ENCODE measurements at regions not wholly inside any gene's neighbourhood (a gene's known extent, or its start where the extent isn't known, plus 50 kb on each side); places are given as distances from the start of the nearest gene placed in this dataset.
A peak's percentile ranks its signal among the peaks of the same experiment; 100 is the strongest.

DNA sequence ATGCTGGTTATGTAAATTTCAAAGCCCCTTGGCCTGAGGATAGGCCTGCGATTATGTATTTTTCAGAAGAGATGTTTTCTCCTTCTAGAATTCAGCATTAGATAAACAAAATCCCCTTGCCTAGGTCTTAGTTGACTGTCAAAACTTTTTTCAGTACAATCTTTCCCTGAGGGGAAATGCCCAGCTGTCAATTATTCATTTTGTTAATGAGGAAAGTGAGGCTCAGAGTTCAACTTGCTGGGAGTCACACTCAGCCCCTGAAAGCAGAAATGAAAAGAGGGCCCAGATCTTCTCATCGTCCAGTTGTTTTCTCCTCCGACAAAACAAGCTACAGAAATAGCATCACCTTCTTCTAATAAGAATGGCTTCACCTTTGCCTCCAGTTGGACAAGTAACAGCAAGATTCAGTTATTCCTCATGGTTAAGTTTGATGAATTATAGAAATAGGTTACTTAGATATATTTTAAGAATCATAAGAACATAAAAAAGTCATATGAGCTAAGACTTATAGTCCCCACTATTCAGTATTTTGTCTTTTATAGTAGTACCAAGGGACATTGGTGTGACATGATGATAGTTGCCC, 627.1 kb upstream of the WWC1 start:
- no peak overlapping the region for H3K27ac ChIP-seq (ENCODE audit: low read length)
- H3K27me3 ChIP-seq (ENCODE audit: control insufficient read depth, insufficient read depth, low read length) = no peaks in the 10 kb centered on the region
- no peak overlapping the region for H3K4me3 ChIP-seq (ENCODE audit: low read length)
- no peaks in the 10 kb centered on the region for H3K36me3 ChIP-seq (ENCODE audit: control insufficient read depth, low read depth, low read length)
- H3K9me3 ChIP-seq (ENCODE audit: control insufficient read depth, low read depth, low read length) = no peaks in the 10 kb centered on the region
- H3K9ac ChIP-seq (ENCODE audit: low read length) = no peak overlapping the region
- H3K4me1 ChIP-seq (ENCODE audit: control insufficient read depth, low read depth, low read length) = peaks cover 4% of the 10 kb centered on the region

DNA sequence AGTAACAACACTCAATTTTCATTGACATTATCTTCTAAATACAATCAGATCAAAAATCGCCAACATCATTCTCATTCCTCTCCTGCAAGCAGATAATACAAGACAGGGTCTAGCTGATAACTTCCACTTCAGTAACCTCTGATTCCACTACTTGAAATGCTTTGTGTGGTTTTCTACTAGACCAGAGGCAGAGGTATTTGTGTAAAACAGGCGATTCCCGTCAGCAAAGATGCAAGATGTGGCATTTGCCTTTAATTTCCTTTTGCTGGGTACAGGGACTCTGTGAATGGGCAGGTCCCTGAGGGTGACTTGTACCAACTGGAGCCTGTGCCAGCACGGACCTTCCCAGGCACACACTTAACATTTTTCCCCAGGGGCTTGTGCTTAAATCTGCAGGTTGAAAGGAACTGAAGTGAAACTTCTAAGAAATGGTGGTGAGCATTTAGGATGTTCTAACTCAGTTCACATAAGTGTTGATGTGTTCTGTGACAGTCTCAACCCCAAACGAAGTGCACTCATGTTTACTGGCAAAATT, 625.5 kb upstream of the WWC1 start:
- Histone ChIP-seq H3K4me1 (ENCODE audit: control insufficient read depth, low read depth, low read length) (peaks cover 20% of the 10 kb centered on the region), H3K4me3 (ENCODE audit: low read length) (no peak overlapping the region), H3K9me3 (ENCODE audit: control insufficient read depth, low read depth, low read length) (no peaks in the 10 kb centered on the region), H3K27me3 (ENCODE audit: control insufficient read depth, insufficient read depth, low read length) (no peaks in the 10 kb centered on the region), H3K27ac (ENCODE audit: low read length) (no peak overlapping the region), H3K36me3 (ENCODE audit: control insufficient read depth, low read depth, low read length) (no peaks in the 10 kb centered on the region), H3K9ac (ENCODE audit: low read length) (no peak overlapping the region)

DNA sequence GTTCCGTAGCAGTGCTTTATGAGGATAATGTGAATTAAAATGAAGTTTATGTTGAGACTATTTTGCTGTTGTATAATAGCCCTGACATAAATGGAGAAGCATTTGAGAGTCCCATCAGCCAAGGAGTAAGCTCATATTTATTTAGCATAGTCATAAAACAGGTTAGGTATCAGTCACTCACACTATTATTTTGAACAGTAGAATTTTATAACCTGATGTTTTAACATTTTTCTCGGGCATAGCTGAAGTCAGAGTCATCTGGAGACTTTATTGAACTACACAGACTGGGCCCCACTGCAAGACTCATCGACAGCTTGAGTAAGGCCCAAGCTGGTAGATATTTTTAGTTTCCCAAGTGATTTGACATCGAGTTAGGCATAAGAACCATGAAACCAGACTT, 620.3 kb upstream of the WWC1 start:
- Histone ChIP-seq H3K27me3 (ENCODE audit: control insufficient read depth, insufficient read depth, low read length) (no peaks in the 10 kb centered on the region), H3K36me3 (ENCODE audit: control insufficient read depth, low read depth, low read length) (no peaks in the 10 kb centered on the region), H3K9me3 (ENCODE audit: control insufficient read depth, low read depth, low read length) (peaks cover 3% of the 10 kb centered on the region), H3K4me1 (ENCODE audit: control insufficient read depth, low read depth, low read length) (peaks cover 21% of the 10 kb centered on the region), H3K27ac (ENCODE audit: low read length) (no peak overlapping the region), H3K9ac (ENCODE audit: low read length) (no peak overlapping the region), H3K4me3 (ENCODE audit: low read length) (no peak overlapping the region)

DNA sequence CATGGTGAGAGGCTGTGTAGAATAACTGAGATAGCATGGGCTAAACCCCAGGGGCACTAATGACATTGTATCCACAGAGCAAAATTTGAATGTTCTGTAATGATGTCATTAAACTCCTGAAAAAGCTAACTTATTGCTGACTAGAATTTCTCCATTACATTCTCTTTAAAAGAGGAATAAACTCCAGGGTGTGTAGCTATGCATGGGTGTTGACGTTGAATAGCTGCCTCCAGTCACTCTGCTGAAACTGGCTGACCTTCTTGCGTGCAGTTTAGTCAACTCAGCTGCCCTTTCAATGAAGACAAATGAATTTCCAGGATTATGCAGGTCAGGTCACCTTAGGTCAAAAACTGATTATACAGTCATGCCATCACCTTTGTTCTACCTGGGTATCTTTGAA, 617.5 kb upstream of the WWC1 start:
- Histone ChIP-seq H3K9ac (ENCODE audit: low read length) (no peak overlapping the region), H3K4me1 (ENCODE audit: control insufficient read depth, low read depth, low read length) (peaks cover 20% of the 10 kb centered on the region), H3K36me3 (ENCODE audit: control insufficient read depth, low read depth, low read length) (no peaks in the 10 kb centered on the region), H3K9me3 (ENCODE audit: control insufficient read depth, low read depth, low read length) (peaks cover 3% of the 10 kb centered on the region), H3K27ac (ENCODE audit: low read length) (no peak overlapping the region), H3K27me3 (ENCODE audit: control insufficient read depth, insufficient read depth, low read length) (no peaks in the 10 kb centered on the region), H3K4me3 (ENCODE audit: low read length) (no peak overlapping the region)

DNA sequence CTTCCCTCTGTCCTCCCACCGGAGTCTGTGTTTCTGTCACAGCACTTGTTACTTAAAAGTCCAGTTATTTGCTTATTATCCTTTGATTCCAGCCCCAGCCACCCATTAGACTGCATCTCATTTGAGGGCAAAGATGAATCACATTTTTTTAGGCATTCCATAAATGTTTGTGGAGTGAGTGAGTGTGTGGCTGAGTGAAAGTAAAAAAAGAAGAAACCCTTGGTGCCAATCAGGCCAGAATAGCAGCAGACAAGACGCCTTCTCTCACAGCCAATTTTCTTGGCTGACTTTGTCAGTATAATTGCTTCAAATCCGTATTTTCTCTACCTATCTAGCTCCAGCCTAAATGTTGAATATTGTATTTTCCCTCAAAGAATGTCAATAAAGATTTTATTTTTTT, 613.0 kb upstream of the WWC1 start:
- Histone ChIP-seq H3K9me3 (ENCODE audit: control insufficient read depth, low read depth, low read length) (peaks cover 3% of the 10 kb centered on the region), H3K4me3 (ENCODE audit: low read length) (no peak overlapping the region), H3K36me3 (ENCODE audit: control insufficient read depth, low read depth, low read length) (no peaks in the 10 kb centered on the region), H3K27me3 (ENCODE audit: control insufficient read depth, insufficient read depth, low read length) (no peaks in the 10 kb centered on the region), H3K4me1 (ENCODE audit: control insufficient read depth, low read depth, low read length) (no peaks in the 10 kb centered on the region), H3K9ac (ENCODE audit: low read length) (no peak overlapping the region), H3K27ac (ENCODE audit: low read length) (no peak overlapping the region)

DNA sequence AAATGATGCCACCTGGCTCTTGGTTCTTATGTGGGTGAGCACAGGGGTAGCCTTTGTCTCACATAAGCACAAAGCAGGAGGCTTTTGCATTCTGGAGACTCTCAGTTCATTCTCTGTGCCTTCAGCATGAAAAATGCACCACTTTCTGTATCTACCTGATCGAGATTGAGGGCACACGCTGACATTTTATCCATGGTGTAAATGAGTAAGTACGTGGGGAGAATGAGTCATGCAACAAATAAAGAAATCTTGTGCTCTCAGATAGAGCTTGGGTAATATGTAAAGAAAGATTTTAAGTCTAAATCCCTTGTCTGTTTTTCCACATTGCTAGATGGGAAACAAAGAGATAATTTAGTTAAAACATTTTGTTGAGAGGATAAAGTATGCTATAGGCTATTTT, 607.2 kb upstream of the WWC1 start:
- H3K27ac ChIP-seq (ENCODE audit: low read length) = no peak overlapping the region
- no peaks in the 10 kb centered on the region for H3K36me3 ChIP-seq (ENCODE audit: control insufficient read depth, low read depth, low read length)
- H3K4me1 ChIP-seq (ENCODE audit: control insufficient read depth, low read depth, low read length) = peaks cover 3% of the 10 kb centered on the region
- no peak overlapping the region for H3K4me3 ChIP-seq (ENCODE audit: low read length)
- H3K27me3 ChIP-seq (ENCODE audit: control insufficient read depth, insufficient read depth, low read length) = no peaks in the 10 kb centered on the region
- H3K9me3 ChIP-seq (ENCODE audit: control insufficient read depth, low read depth, low read length) = no peaks in the 10 kb centered on the region
- no peak overlapping the region for H3K9ac ChIP-seq (ENCODE audit: low read length)

DNA sequence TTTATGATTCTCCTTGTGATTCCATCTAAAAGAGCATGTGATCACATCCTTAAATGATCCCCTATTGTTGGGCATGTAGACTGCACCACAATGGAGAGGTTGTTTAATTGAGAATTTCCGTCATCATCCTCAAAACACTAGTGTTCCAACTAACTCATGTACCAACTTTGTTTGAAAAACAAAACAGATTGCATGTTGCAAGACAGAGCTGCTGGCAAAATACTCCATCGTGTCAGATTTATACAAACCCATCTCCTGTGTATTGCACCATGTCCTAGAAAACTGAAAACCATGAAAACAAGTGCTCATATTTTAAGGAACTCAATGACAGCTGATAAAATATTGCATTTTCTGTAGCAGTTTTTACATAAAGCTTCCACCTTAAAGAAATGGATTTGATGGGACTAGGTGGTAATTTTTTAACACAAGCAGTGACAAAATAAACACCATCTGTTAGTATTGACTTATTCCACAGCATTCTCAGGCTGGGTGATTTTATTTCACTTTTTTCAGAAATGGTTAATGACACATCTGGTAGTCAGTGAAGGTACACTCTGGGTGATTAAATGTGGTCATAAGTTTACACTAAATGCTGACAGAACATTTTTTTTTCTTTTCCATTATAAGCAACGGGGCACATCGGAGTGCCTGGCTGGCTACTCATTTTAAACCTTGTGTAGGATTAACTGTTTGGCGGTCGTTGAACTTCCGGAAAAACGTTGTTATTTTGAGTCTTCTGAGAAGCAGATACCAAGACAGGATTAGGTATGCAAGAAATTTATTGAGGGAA, 602.9 kb upstream of the WWC1 start:
- Histone ChIP-seq H3K9me3 (ENCODE audit: control insufficient read depth, low read depth, low read length) (no peaks in the 10 kb centered on the region), H3K27me3 (ENCODE audit: control insufficient read depth, insufficient read depth, low read length) (no peaks in the 10 kb centered on the region), H3K4me1 (ENCODE audit: control insufficient read depth, low read depth, low read length) (peaks cover 3% of the 10 kb centered on the region), H3K4me3 (ENCODE audit: low read length) (no peak overlapping the region), H3K9ac (ENCODE audit: low read length) (no peak overlapping the region), H3K36me3 (ENCODE audit: control insufficient read depth, low read depth, low read length) (no peaks in the 10 kb centered on the region), H3K27ac (ENCODE audit: low read length) (no peak overlapping the region)

DNA sequence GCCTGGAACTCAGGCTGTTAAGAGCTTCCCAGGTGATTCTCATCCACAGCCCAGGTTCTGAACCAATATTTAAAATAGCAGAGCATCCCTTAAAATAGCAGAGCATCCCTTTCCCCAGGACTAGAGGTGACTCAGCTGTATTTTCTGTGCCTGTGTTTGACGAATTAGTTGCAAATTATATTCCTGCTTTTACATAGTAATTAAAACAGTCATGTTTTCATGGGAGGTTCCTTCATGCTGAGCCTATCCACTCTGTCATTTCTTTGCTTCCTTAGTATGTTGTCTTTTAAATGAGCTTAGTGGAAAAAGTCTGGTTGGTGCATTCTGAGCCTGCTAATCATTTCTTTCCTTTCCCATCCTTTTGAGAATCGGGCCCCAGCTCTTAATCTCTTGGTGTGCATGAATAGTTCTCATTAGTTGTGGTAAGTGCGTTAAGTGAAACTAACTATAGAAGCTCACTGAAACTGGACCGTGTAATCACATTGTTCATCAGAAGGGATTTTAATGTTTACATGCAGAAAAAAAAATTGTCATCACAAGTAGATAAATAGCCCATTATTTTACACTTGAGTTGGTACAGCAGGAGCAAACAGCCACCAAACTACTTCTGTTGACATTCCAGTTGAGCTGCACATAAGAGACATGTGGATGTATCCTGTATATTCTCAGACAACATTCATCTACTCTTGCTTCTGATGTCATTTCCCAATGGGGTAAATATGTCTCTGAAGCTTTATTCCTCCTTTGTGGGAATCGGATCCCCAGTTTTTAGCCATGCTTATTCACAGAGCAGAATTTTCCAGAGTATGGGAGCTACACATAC, 596.9 kb upstream of the WWC1 start:
- Histone ChIP-seq H3K36me3 (ENCODE audit: control insufficient read depth, low read depth, low read length) (no peaks in the 10 kb centered on the region), H3K9ac (ENCODE audit: low read length) (no peak overlapping the region), H3K4me1 (ENCODE audit: control insufficient read depth, low read depth, low read length) (peaks cover 7% of the 10 kb centered on the region), H3K4me3 (ENCODE audit: low read length) (no peak overlapping the region), H3K9me3 (ENCODE audit: control insufficient read depth, low read depth, low read length) (no peaks in the 10 kb centered on the region), H3K27me3 (ENCODE audit: control insufficient read depth, insufficient read depth, low read length) (no peaks in the 10 kb centered on the region), H3K27ac (ENCODE audit: low read length) (no peak overlapping the region)

DNA sequence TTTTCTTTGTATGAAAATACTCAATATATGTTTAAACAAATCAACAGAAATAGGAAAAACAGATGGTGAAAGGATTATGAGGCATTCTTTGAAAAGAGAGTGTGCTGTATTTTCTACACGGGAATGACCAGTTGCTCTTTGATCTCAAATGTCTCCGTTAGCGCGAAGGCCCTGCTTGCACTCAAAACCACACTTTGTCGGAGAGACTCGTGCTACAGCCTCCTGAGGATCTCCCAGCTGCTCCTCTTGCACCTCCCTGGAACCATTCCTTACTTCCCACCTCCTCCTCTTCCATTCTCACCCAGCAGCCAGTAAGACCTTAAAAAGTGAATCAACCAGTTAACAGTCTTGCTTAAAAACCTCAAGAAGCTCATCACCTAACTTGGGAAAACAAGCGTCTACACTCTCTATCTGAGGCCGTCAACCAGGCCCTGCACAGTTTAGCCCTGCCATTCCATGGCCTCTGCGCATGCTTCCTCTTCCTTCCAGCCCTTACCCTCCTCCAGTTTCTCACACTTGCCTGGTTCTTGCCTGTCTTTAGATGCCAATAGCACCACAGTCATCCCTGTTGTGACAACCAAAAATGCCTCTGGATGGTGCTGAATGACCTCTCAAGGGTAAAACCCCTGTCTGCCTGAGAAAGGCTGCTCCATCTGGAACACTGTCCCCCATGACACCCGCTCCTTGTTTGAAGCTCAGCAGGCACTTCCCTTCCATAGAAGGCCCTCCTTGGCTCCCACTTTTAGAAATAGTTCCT, 594.7 kb upstream of the WWC1 start:
- H3K27me3 ChIP-seq (ENCODE audit: control insufficient read depth, insufficient read depth, low read length) = no peaks in the 10 kb centered on the region
- H3K4me1 ChIP-seq (ENCODE audit: control insufficient read depth, low read depth, low read length) = peaks cover 26% of the 10 kb centered on the region
- no peak overlapping the region for H3K9ac ChIP-seq (ENCODE audit: low read length)
- H3K27ac ChIP-seq (ENCODE audit: low read length) = no peak overlapping the region
- no peaks in the 10 kb centered on the region for H3K9me3 ChIP-seq (ENCODE audit: control insufficient read depth, low read depth, low read length)
- no peak overlapping the region for H3K4me3 ChIP-seq (ENCODE audit: low read length)
- H3K36me3 ChIP-seq (ENCODE audit: control insufficient read depth, low read depth, low read length) = no peaks in the 10 kb centered on the region

DNA sequence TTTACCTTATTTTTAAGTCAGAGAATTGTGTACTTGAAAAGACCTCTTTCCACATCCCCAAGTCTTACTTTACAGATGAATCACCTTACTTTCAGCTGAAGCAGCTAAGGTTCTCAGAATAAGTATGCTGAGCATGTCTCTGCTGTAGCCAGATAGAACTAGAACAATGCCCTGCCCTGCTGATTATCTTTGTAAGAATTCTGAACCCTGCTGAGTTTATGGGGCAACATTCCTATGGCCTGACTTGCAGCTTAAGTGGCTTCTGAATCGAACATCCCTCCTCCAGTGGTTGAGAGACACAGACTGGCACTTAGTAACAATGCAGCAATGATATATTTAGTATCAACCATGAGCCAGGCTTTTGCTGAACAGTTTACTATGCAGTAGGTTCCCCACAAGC, 592.0 kb upstream of the WWC1 start:
- Histone ChIP-seq H3K4me3 (ENCODE audit: low read length) (peak overlapping the region; percentile 20), H3K9ac (ENCODE audit: low read length) (peak overlapping the region; percentile 44)

DNA sequence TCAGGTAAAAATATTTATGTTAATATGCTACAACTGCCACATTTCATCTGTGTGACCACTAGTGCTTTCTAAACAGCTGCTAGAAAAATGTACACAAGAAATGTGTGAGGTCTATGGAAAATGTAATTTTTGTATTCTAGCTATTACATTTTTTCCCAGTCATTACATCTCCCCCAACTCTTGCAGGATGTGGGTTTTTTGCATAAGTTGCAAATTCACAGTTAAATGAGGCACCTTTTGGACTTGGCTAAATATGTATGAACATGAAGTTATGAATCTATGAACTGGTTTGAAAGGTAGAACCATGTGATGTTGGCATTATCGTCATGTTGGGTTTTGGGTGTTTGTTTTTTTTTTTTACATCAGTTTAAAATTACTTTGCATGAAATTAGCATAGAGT, 590.4 kb upstream of the WWC1 start:
- Histone ChIP-seq H3K4me3 (ENCODE audit: low read length) (no peak overlapping the region), H3K27me3 (ENCODE audit: control insufficient read depth, insufficient read depth, low read length) (no peaks in the 10 kb centered on the region), H3K9me3 (ENCODE audit: control insufficient read depth, low read depth, low read length) (no peaks in the 10 kb centered on the region), H3K4me1 (ENCODE audit: control insufficient read depth, low read depth, low read length) (peaks cover 29% of the 10 kb centered on the region), H3K9ac (ENCODE audit: low read length) (no peak overlapping the region), H3K27ac (ENCODE audit: low read length) (no peak overlapping the region), H3K36me3 (ENCODE audit: control insufficient read depth, low read depth, low read length) (no peaks in the 10 kb centered on the region)

More for the DNA sequence above, 592.0 kb upstream of the WWC1 start:
- Histone ChIP-seq H3K9me3 (ENCODE audit: control insufficient read depth, low read depth, low read length) (no peaks in the 10 kb centered on the region), H3K27me3 (ENCODE audit: control insufficient read depth, insufficient read depth, low read length) (no peaks in the 10 kb centered on the region), H3K4me1 (ENCODE audit: control insufficient read depth, low read depth, low read length) (peaks cover 29% of the 10 kb centered on the region), H3K27ac (ENCODE audit: low read length) (peak overlapping the region; percentile 73), H3K36me3 (ENCODE audit: control insufficient read depth, low read depth, low read length) (no peaks in the 10 kb centered on the region)
